Uterus (tissue), 2 donors: ENCODE measurements at regions not wholly inside any gene's neighbourhood (a gene's known extent, or its start where the extent isn't known, plus 50 kb on each side); places are given as distances from the start of the nearest gene placed in this dataset.

Experiments used
- POLR2A ChIP-seq, 2 donors: fragments of 450-650 bp; IDR thresholded peaks; one replicate each; pipeline ENCODE4 v1.6.1; 2016; ENCODE audit warnings: antibody characterized with exemption in 2 of 2, mild to moderate bottlenecking in 1 of 2, moderate library complexity in 1 of 2
- TF ChIP-seq, protein P1 (sequence below), 4 experiments: fragments of 200-600 bp in 2 of 4; fragments of 450-650 bp in 2 of 4; sonication (generic) in 2 of 4; IDR thresholded peaks; one replicate each; pipeline ENCODE4 v1.5.1; 2016 to 2019; ENCODE audit warnings: antibody characterized with exemption in 4 of 4, mild to moderate bottlenecking in 2 of 4, moderate library complexity in 1 of 4

DNA sequence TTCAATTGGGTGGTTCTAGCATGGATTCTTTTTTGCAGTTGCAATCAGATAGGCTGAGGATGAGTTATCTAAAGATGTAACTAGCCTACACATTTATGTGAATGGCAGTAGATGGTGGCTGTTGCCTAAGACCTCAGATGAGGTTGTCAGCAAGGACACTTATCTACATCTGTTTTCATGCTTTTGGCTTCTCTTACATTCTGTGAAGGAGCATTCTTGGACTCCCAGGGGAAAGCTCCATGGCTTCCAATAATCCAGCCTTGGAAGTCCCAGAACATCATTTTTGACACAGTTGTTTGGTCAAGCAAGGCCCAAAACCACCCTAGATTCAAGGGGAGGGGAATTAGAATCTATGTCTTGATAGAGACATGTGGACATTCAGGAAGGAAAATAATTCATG, 332.2 kb upstream of the RBMS3 start:
- TF ChIP-seq, protein P1, sequence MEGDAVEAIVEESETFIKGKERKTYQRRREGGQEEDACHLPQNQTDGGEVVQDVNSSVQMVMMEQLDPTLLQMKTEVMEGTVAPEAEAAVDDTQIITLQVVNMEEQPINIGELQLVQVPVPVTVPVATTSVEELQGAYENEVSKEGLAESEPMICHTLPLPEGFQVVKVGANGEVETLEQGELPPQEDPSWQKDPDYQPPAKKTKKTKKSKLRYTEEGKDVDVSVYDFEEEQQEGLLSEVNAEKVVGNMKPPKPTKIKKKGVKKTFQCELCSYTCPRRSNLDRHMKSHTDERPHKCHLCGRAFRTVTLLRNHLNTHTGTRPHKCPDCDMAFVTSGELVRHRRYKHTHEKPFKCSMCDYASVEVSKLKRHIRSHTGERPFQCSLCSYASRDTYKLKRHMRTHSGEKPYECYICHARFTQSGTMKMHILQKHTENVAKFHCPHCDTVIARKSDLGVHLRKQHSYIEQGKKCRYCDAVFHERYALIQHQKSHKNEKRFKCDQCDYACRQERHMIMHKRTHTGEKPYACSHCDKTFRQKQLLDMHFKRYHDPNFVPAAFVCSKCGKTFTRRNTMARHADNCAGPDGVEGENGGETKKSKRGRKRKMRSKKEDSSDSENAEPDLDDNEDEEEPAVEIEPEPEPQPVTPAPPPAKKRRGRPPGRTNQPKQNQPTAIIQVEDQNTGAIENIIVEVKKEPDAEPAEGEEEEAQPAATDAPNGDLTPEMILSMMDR (IDR thresholded peaks at IDR 0.05) = no peak
- TF ChIP-seq POLR2A (IDR thresholded peaks at IDR 0.05) = no peak
